ENCODE measurements at regions not wholly inside any gene's neighbourhood (a gene's known extent, or its start where the extent isn't known, plus 50 kb on each side); places are given as distances from the start of the nearest gene placed in this dataset.

GRCh38 chr1:221303623-221304022 lies 424.4 kb downstream of the HLX start:
- DNase-seq (ENCODE audit: low read depth), result no peak

GRCh38 chr1:221306239-221306638 lies 427.0 kb downstream of the HLX start:
- DNase-seq (ENCODE audit: low read depth), result no peak

DNA sequence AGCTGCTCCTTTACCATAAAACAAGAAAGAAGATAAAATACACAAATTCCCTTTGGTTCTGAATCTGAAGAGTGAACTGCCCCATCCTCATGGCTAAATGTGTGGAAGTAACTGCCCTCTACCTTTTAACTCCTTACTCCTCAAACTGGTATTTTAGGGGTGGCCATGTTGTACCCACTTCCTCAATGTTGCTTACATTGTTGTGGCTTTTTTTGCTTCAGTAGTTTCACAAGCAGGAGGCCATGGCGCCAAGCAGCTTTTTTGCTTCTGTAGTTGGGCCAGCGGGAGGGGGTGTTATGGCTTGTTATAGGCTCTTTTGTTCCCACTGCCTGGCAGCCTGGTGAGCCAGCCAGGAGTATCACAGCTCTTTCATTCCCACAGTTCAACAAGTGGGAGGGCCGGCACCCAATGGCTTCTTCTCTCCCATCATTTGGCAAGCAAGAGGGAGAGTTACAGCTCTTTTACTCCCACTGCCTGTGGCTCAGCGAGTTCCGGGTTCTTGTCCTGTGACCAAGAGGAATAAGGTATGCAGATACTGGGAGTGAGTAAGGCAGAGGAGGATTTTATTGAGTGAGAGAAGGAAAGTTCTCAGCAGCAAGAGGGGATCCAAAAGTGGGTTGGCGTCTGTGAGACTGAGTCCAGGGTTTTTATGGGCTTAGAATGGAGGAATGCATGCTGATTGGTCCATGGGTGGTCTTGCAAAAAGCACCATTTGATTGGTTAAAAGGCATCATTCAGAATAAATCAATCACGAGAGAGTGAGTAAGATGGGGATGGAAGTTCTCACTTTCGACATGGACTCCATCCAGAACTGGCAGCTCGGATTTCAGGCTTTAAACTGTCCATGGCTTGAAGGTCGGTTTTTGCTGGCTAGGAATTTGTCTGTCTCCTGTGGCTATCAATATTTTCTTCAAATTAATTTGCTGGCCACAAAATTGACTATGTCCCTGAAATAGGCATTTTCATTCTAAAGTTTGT lies 429.6 kb downstream of the HLX start:
- peak; percentile 42 for DNase-seq (ENCODE audit: low read depth)

DNA sequence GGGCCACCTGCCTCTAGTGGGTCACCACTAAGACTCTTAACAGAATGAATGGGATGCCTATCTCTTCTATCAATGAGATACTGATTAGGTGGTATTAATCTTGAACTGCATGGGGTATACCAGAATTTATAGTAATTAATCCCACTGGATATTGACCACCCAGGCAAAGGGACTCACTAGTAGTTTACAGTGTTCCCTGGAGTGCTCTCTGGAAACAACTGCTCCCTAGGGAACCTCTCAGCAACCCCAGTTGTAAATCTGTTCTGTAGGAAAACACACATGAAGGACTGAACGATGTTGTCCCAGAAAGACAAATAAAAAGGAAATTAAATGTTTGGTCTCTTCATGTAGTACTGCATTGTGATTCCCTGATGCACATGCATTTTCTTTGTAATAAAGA lies 430.5 kb downstream of the HLX start:
- DNase-seq (ENCODE audit: low read depth), result no peak

GRCh38 chr1:221310180-221310579 lies 430.9 kb downstream of the HLX start:
- DNase-seq (ENCODE audit: low read depth), result no peak

GRCh38 chr1:221315330-221315729 lies 426.6 kb downstream of the DUSP10 start:
- DNase-seq (ENCODE audit: low read depth), result peak; percentile 77

DNA sequence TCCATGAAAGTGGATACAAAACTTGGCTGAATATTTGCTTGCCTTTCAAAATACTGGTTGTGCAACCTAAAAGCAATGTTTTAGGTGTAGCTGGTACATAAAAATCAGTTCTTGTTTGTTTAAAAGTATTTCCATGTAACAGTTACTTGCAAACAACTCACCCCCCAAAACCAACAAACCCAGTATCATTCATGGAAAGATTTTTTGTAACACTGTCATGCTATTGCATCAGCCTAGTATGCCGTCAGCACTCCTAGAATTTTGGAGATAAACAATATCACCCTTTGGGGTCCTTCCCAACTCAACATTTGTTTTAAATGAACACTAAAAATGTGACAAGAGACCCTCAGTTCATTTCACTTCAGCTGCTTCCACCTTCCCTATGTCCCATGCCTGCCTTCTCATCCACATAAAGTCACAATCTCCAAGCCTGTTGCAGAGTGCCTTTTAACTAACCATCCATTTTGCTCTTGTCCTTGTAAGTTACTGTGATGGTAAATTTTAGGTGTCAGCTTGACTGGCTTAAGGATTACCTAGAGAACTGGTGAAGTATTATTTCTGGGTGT lies 425.3 kb downstream of the DUSP10 start:
- no peak for DNase-seq (ENCODE audit: low read depth)

DNA sequence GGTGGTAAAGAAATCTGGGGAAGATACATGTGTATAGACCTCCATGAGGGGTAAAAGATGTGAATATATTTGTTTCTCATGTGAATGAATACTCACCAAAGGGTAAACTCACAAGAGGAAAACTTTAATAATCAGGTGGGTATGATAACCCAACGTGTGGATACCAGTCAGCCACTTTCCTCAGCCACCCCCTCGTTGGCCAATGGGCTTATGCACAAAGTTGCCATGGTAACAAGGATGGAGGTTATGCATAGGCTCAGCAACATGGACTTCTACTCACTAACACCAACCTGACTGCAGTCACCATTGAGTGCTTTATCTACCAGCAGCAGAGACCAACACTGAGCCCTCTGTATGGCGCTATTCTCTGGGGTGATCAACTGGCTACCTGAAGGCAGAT lies 424.4 kb downstream of the DUSP10 start:
- DNase-seq (ENCODE audit: low read depth), result no peak

GRCh38 chr1:221327954-221328353 lies 413.9 kb downstream of the DUSP10 start:
- DNase-seq (ENCODE audit: low read depth), result no peak

GRCh38 chr1:221328371-221328770 lies 413.5 kb downstream of the DUSP10 start:
- DNase-seq (ENCODE audit: low read depth), result no peak

- no peak for DNase-seq (ENCODE audit: low read depth)
These were observed 410.4 kb downstream of the DUSP10 start for GRCh38 chr1:221331273-221332183.

DNA sequence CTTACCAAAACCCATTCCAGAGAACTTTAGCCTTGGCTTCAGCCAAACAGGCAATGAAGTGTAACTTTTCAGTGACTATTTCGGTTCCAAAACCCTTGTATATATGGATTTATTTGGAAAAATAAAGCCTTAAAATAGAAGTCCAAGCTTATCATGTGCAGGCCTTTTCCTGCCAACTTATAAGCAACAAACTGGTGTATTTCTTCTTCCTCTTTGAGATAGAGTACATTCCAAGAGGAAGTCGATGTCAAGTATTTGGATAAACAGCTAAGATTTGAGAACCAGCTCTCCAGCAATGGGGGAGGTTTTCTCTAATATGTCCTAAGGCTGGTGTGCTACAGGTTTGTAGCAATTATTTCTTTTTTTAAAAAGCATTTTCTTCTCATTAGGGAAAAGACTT lies 407.8 kb downstream of the DUSP10 start:
- no peak for DNase-seq (ENCODE audit: low read depth)

DNA sequence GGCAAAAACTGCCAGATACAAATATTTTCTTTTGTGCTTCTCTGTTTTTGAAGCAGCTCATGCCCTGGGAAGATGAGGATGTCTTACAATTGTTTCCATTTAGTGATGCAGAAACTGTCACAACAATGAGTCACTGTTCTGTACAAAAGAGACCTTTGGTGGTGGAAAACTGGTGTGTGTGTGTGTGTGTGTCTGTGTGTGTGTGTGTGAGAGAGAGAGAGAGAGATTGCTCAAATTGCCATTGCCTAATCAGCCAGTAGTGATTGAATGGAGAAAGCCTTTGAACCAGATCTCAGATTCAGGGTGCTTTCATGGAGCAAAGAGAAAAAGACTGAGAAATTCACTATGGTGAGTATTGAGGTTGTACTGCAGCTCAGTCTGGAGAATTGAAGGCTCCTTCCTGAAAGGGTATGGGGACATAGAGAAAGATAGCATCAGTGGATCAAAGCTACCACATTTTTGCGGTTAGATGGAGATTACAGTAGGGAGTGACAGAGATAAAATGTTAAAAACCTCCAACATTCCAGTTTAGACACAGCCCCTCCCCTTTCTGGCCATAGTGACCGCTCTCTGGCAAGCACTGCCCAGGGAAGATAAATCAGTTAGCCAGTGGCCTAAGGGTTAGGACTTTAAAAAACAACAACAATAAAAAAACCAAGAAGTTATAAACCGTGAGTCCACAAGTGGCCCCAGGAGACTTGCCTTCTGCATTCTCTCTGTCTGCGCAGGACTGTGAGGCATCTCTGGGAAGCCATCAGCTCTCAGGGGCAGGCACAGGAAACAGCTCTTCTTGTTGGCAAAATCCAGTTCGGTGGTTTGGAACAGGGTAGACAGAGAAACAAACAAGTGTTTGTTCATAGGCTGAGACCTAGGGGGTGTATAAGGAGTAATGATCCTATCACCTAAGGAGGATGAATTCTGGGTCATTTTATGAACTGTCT lies 406.5 kb downstream of the DUSP10 start:
- peak; percentile 99 for DNase-seq (ENCODE audit: low read depth)

- DNase-seq (ENCODE audit: low read depth), result peak; percentile 68
These were observed 405.8 kb downstream of the DUSP10 start for GRCh38 chr1:221336126-221336525.

GRCh38 chr1:221337106-221337505 lies 404.8 kb downstream of the DUSP10 start:
- no peak for DNase-seq (ENCODE audit: low read depth)

GRCh38 chr1:221343136-221343535 lies 398.8 kb downstream of the DUSP10 start:
- DNase-seq (ENCODE audit: low read depth), result no peak

GRCh38 chr1:221343607-221344006 lies 398.3 kb downstream of the DUSP10 start:
- DNase-seq (ENCODE audit: low read depth), result no peak

- peak; percentile 73 for DNase-seq (ENCODE audit: low read depth)
These were observed 397.2 kb downstream of the DUSP10 start for GRCh38 chr1:221344693-221345092.

DNA sequence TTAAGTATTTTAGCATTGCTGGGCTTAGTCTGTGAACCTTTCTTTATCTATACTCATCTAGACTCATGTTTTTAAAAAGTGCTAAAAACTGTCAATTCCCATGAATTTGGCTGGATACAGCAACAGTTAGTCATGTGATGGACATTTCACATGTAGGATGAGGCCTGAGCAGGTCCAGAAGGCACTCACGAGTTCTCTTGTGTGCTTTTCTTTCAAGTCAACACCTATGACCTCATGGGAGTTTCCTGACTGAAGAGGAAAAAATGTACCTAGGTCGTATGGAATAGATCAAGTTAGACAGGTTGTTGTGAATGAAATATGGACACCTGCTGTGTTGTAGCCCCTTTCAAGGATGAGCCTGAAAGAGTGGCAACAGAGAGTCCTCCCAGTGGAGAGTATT lies 394.2 kb downstream of the DUSP10 start:
- no peak for DNase-seq (ENCODE audit: low read depth)

DNA sequence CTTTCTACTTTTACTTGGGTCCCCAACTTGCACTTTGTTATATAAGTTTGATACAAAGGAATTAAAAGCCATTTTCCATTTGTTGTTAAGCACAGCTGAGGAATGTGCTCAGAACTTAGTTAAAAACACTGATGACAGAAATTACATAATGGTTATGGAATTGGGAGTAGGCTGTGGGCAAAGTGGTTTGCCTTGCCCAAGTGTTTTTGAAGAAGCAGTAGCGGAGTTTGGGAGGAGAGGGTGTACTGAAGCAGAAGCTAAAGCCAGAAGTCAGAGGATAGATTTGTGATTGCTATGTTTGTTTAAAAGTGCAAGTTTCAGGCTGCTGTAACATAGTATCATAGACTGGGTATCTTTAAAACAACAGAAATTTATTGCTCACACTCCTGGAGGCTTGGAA lies 391.8 kb downstream of the DUSP10 start:
- DNase-seq (ENCODE audit: low read depth), result no peak

- no peak for DNase-seq (ENCODE audit: low read depth)
These were observed 385.2 kb downstream of the DUSP10 start for GRCh38 chr1:221356693-221357092.

Data from RPMI7951 (cell line).